OCI-LY3 (cell line): ENCODE measurements at regions not wholly inside any gene's neighbourhood (a gene's known extent, or its start where the extent isn't known, plus 50 kb on each side); places are given as distances from the start of the nearest gene placed in this dataset.

Experiments used
- EZH2phosphoT487 ChIP-seq: fragments of 200-600 bp; shearing (Covaris generic); IDR thresholded peaks from 2 replicates; pipeline ENCODE4 v1.6.1; 2018; ENCODE audit warnings: antibody characterized with exemption, mixed run types, low read depth
- TF ChIP-seq, protein P1 (sequence below): fragments of 200-600, 300-600 bp; sonication (generic); IDR thresholded peaks from 2 replicates; pipeline ENCODE4 v1.5.1; 2014; ENCODE audit warnings: antibody characterized with exemption, low read length, low read depth

DNA sequence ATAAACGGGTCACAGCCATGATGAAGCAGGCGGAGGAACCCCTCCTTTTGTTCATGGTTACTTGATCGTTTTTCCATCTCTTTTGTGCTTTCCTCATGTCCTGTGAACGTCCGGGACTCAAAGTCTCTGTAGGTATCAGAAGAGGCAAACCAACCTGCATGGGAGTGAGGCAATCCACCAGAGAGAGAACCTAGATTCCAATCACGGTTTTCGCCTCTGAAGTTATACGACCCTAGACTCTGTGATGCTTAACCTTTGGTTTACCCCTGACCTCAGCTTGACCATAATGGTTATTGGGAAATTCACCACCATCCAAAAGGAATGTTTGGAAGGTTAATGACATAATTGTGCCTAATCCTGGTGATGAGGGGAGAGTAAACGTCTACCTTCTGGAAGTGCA lies 186.8 kb upstream of the PRICKLE1 start:
- TF ChIP-seq, protein P1, sequence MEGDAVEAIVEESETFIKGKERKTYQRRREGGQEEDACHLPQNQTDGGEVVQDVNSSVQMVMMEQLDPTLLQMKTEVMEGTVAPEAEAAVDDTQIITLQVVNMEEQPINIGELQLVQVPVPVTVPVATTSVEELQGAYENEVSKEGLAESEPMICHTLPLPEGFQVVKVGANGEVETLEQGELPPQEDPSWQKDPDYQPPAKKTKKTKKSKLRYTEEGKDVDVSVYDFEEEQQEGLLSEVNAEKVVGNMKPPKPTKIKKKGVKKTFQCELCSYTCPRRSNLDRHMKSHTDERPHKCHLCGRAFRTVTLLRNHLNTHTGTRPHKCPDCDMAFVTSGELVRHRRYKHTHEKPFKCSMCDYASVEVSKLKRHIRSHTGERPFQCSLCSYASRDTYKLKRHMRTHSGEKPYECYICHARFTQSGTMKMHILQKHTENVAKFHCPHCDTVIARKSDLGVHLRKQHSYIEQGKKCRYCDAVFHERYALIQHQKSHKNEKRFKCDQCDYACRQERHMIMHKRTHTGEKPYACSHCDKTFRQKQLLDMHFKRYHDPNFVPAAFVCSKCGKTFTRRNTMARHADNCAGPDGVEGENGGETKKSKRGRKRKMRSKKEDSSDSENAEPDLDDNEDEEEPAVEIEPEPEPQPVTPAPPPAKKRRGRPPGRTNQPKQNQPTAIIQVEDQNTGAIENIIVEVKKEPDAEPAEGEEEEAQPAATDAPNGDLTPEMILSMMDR, result no peak
- no peak for TF ChIP-seq EZH2phosphoT487
